HG03439 (cell line): ENCODE measurements at regions not wholly inside any gene's neighbourhood (a gene's known extent, or its start where the extent isn't known, plus 50 kb on each side); places are given as distances from the start of the nearest gene placed in this dataset.
"Not testable (repeated sequence)": the region's sequence is repeated elsewhere in the genome, so short reads cannot be mapped to it uniquely, and the experiment has no call there.

Experiments
- ATAC-seq: cut with Tn5 transposase; IDR thresholded peaks from one replicate; pipeline ENCODE4 v1.9.1; 2021; ENCODE audit warnings: mild to moderate bottlenecking, moderate library complexity; ENCODE audit not compliant: unreplicated experiment

GRCh38 chr3:67064105-67064504 lies 66.0 kb downstream of the KBTBD8 start:
- ATAC-seq = no peak

- ATAC-seq = peak; percentile 83
Measured at GRCh38 chr3:67067251-67067650, 69.1 kb downstream of the KBTBD8 start.

- not testable (repeated sequence) for ATAC-seq
Measured at GRCh38 chr3:67072640-67073039, 74.5 kb downstream of the KBTBD8 start.

GRCh38 chr3:67073812-67074211 lies 75.7 kb downstream of the KBTBD8 start:
- ATAC-seq = no peak

- no peak for ATAC-seq
Measured at GRCh38 chr3:67075295-67075694, 77.2 kb downstream of the KBTBD8 start.

- no peak for ATAC-seq
Measured at GRCh38 chr3:67076607-67077006, 78.5 kb downstream of the KBTBD8 start.

GRCh38 chr3:67077656-67078055 lies 79.5 kb downstream of the KBTBD8 start:
- no peak for ATAC-seq

GRCh38 chr3:67082533-67083024 lies 84.5 kb downstream of the KBTBD8 start:
- no peak for ATAC-seq

- ATAC-seq = no peak
Measured at GRCh38 chr3:67083277-67083676, 85.2 kb downstream of the KBTBD8 start.

- ATAC-seq = no peak
Measured at GRCh38 chr3:67087788-67088187, 89.7 kb downstream of the KBTBD8 start.

GRCh38 chr3:67090474-67090873 lies 92.4 kb downstream of the KBTBD8 start:
- ATAC-seq = no peak

GRCh38 chr3:67093305-67093704 lies 95.2 kb downstream of the KBTBD8 start:
- no peak for ATAC-seq

GRCh38 chr3:67094167-67094566 lies 96.1 kb downstream of the KBTBD8 start:
- ATAC-seq = no peak

- no peak for ATAC-seq
Measured at GRCh38 chr3:67094774-67095173, 96.7 kb downstream of the KBTBD8 start.

- ATAC-seq = no peak
Measured at GRCh38 chr3:67104388-67104787, 106.3 kb downstream of the KBTBD8 start.

- no peak for ATAC-seq
Measured at GRCh38 chr3:67106874-67107273, 108.8 kb downstream of the KBTBD8 start.

- no peak for ATAC-seq
Measured at GRCh38 chr3:67109651-67110204, 111.6 kb downstream of the KBTBD8 start.

- ATAC-seq = peak; percentile 99
Measured at GRCh38 chr3:67113802-67114407, 115.8 kb downstream of the KBTBD8 start.

GRCh38 chr3:67118122-67118521 lies 120.0 kb downstream of the KBTBD8 start:
- ATAC-seq = no peak

- no peak for ATAC-seq
Measured at GRCh38 chr3:67118635-67119034, 120.5 kb downstream of the KBTBD8 start.

- ATAC-seq = no peak
Measured at GRCh38 chr3:67123914-67124313, 125.8 kb downstream of the KBTBD8 start.

GRCh38 chr3:67127254-67127653 lies 129.1 kb downstream of the KBTBD8 start:
- no peak for ATAC-seq

GRCh38 chr3:67142432-67142831 lies 144.3 kb downstream of the KBTBD8 start:
- no peak for ATAC-seq
